GM19023 (cell line): ENCODE measurements at regions not wholly inside any gene's neighbourhood (a gene's known extent, or its start where the extent isn't known, plus 50 kb on each side); places are given as distances from the start of the nearest gene placed in this dataset.

Experiments used
- ATAC-seq: cut with Tn5 transposase; IDR thresholded peaks from one replicate; pipeline ENCODE4 v1.9.1; 2021; ENCODE audit warnings: mild to moderate bottlenecking, moderate library complexity; ENCODE audit not compliant: unreplicated experiment

- ATAC-seq: no peak
Measured at GRCh38 chr2:12326449-12327190, 390.1 kb upstream of the TRIB2 start.

GRCh38 chr2:12330916-12331315, 385.8 kb upstream of the TRIB2 start:
- ATAC-seq: no peak

GRCh38 chr2:12331698-12332097, 385.0 kb upstream of the TRIB2 start:
- no peak for ATAC-seq

- no peak for ATAC-seq
Measured at GRCh38 chr2:12333293-12333692, 383.4 kb upstream of the TRIB2 start.

GRCh38 chr2:12334412-12334966, 382.2 kb upstream of the TRIB2 start:
- ATAC-seq: no peak

- ATAC-seq: no peak
Measured at GRCh38 chr2:12335131-12335530, 381.6 kb upstream of the TRIB2 start.

- no peak for ATAC-seq
Measured at GRCh38 chr2:12335995-12336394, 380.7 kb upstream of the TRIB2 start.

- no peak for ATAC-seq
Measured at GRCh38 chr2:12338946-12339697, 377.6 kb upstream of the TRIB2 start.

GRCh38 chr2:12340164-12340563, 376.6 kb upstream of the TRIB2 start:
- ATAC-seq: no peak

- ATAC-seq: no peak
Measured at GRCh38 chr2:12341215-12341614, 375.5 kb upstream of the TRIB2 start.

GRCh38 chr2:12341920-12342319, 374.8 kb upstream of the TRIB2 start:
- ATAC-seq: no peak

- no peak for ATAC-seq
Measured at GRCh38 chr2:12343141-12343540, 373.6 kb upstream of the TRIB2 start.

- no peak for ATAC-seq
Measured at GRCh38 chr2:12347066-12347493, 369.7 kb upstream of the TRIB2 start.

GRCh38 chr2:12348216-12348615, 368.5 kb upstream of the TRIB2 start:
- no peak for ATAC-seq

GRCh38 chr2:12350821-12351220, 365.9 kb upstream of the TRIB2 start:
- no peak for ATAC-seq

- no peak for ATAC-seq
Measured at GRCh38 chr2:12352889-12353288, 363.8 kb upstream of the TRIB2 start.

- ATAC-seq: no peak
Measured at GRCh38 chr2:12361506-12361905, 355.2 kb upstream of the TRIB2 start.

- no peak for ATAC-seq
Measured at GRCh38 chr2:12363138-12363537, 353.6 kb upstream of the TRIB2 start.

- ATAC-seq: no peak
Measured at GRCh38 chr2:12363569-12363968, 353.2 kb upstream of the TRIB2 start.

GRCh38 chr2:12369566-12369965, 347.2 kb upstream of the TRIB2 start:
- ATAC-seq: no peak

GRCh38 chr2:12376025-12376424, 340.7 kb upstream of the TRIB2 start:
- no peak for ATAC-seq

GRCh38 chr2:12379143-12379542, 337.6 kb upstream of the TRIB2 start:
- ATAC-seq: no peak
